GM12878 (cell line): ENCODE measurements at regions not wholly inside any gene's neighbourhood (a gene's known extent, or its start where the extent isn't known, plus 50 kb on each side); places are given as distances from the start of the nearest gene placed in this dataset.

Source experiments
- ATAC-seq: fragments of 200-7000 bp; cut with Tn5 transposase; 3 replicates; pipeline ENCODE4 v1.9.1; 2020; ENCODE audit warnings: mild to moderate bottlenecking, moderate library complexity
- BruUV-seq: library from RNA; stranded (reverse); fragments of 400-500 nt; replicated peaks from 2 replicates; lab custom pipeline; 2021; lab: Mats Ljungman, UMichigan
- CTCF ChIA-PET: fragments of 300-600 bp; sonication (Branson Sonifier 250); formaldehyde crosslinking; extraction: SDS; loops from one replicate; lab custom pipeline; 2021; ENCODE audit warnings: inconsistent platforms; lab: Yijun Ruan, JAX
- POLR2A ChIA-PET: fragments of 350-600 bp; formaldehyde crosslinking; extraction: SDS; loops from one replicate; lab custom pipeline; 2021; ENCODE audit warnings: inconsistent platforms; lab: Charles Lee
- RAD21 ChIA-PET: fragments of 300-600 bp; sonication (Branson Sonifier 250); formaldehyde crosslinking; loops from one replicate; lab custom pipeline; 2023; ENCODE audit warnings: antibody characterized with exemption; ENCODE audit not compliant: unreplicated experiment; lab: Charles Lee
- SMC1A ChIA-PET: fragments of 300-600 bp; sonication (Branson Sonifier 250); formaldehyde crosslinking; loops from one replicate; lab custom pipeline; 2023; ENCODE audit not compliant: unreplicated experiment, uncharacterized antibody; lab: Charles Lee
- DNase-seq: peaks from one replicate; pipeline ENCODE4 v3.0.0-alpha.2; 2011; ENCODE audit warnings: low read depth, low spot score
- FAIRE-seq: peaks from 3 replicates; lab custom pipeline; 2011; peaks lifted over from hg19 to GRCh38; lab: Jason Lieb, UNC
- H2AFZ ChIP-seq: 2 replicates; pipeline ENCODE4 v1.6.0; 2011; ENCODE audit warnings: low read depth, low read length, control low read depth; ENCODE audit not compliant: control insufficient read depth
- H3K27ac ChIP-seq: 2 replicates; pipeline ENCODE4 v1.5.1; 2011; ENCODE audit warnings: control low read depth; ENCODE audit not compliant: control insufficient read depth, insufficient read depth
- H3K27me3 ChIP-seq, 2 experiments: replicated peaks in 1 of 2; 2 replicates each; pipeline versions ENCODE4 v1.6.0 to v1.6.1; 2011; ENCODE audit warnings: low read length in 1 of 2; ENCODE audit not compliant: control insufficient read depth in 2 of 2, insufficient read depth in 2 of 2
- H3K36me3 ChIP-seq, 2 experiments: 2 replicates each; pipeline ENCODE4 v1.5.1; 2011; ENCODE audit warnings: low read length in 1 of 2; ENCODE audit not compliant: control insufficient read depth in 2 of 2, insufficient read depth in 2 of 2
- H3K4me1 ChIP-seq: 2 replicates; pipeline ENCODE4 v1.6.1; 2011; ENCODE audit warnings: mild to moderate bottlenecking, low read length, moderate library complexity, mixed read lengths; ENCODE audit not compliant: control insufficient read depth, insufficient read depth
- H3K4me2 ChIP-seq: 2 replicates; pipeline ENCODE4 v1.6.0; 2011; ENCODE audit warnings: control low read depth; ENCODE audit not compliant: control insufficient read depth, insufficient read depth
- H3K4me3 ChIP-seq: fragments of 200-600 bp; sonication (generic); 2 replicates; pipeline ENCODE4 v1.5.1; 2016
- H3K79me2 ChIP-seq: 2 replicates; pipeline ENCODE4 v1.6.0; 2011; ENCODE audit warnings: low read length; ENCODE audit not compliant: control insufficient read depth, insufficient read depth
- H3K9ac ChIP-seq: 2 replicates; pipeline ENCODE4 v1.8.0; 2011; ENCODE audit warnings: low read length, control low read depth, mixed read lengths; ENCODE audit not compliant: control insufficient read depth, insufficient read depth
- H3K9me3 ChIP-seq: replicated peaks from 3 replicates; pipeline ENCODE4 v1.5.1; 2011; ENCODE audit warnings: mild to moderate bottlenecking, low read length; ENCODE audit not compliant: control insufficient read depth, insufficient read depth
- H4K20me1 ChIP-seq: 2 replicates; pipeline ENCODE4 v1.6.0; 2011; ENCODE audit not compliant: control insufficient read depth, insufficient read depth
- BHLHE40 ChIP-seq, 2 experiments: fragments of 450-650 bp in 1 of 2; IDR thresholded peaks; 2 replicates each; pipeline ENCODE4 v1.6.1; 2011 to 2017; ENCODE audit warnings: low read depth in 2 of 2, borderline replicate concordance in 1 of 2, improper control_type of control experiment in 1 of 2, low read length in 1 of 2, mild to moderate bottlenecking in 1 of 2
- EGR1 ChIP-seq, 2 experiments: IDR thresholded peaks; 1 replicate in 1 of 2; 2 replicates in 1 of 2; pipeline ENCODE4 v1.6.1; 2011 to 2012; ENCODE audit warnings: low read depth in 2 of 2, low read length in 2 of 2, borderline replicate concordance in 1 of 2, mild to moderate bottlenecking in 1 of 2, moderate library complexity in 1 of 2
- FOS ChIP-seq: IDR thresholded peaks from 3 replicates; pipeline ENCODE4 v1.6.1; 2011; ENCODE audit warnings: borderline replicate concordance; ENCODE audit not compliant: insufficient read length; ENCODE audit errors: extremely low read depth
- GATAD2B ChIP-seq: fragments of 450-650 bp; conservative IDR thresholded peaks from 2 replicates; pipeline ENCODE4 v1.6.1; 2017; ENCODE audit warnings: low read depth, mild to moderate bottlenecking, moderate library complexity
- IKZF1 ChIP-seq: fragments of 450-650 bp; conservative IDR thresholded peaks from 2 replicates; pipeline ENCODE4 v1.6.1; 2017; ENCODE audit warnings: antibody characterized with exemption, mild to moderate bottlenecking
- IRF4 ChIP-seq: IDR thresholded peaks from 2 replicates; pipeline ENCODE4 v1.6.1; 2011; ENCODE audit warnings: low read depth, low read length
- WGBS: methylation state at CpG from one replicate; pipeline ENCODE4 v1.1.6; 2016; ENCODE audit warnings: low lambda C conversion rate; ENCODE audit not compliant: insufficient replicate concordance, insufficient coverage; ENCODE audit errors: missing lambda C conversion rate; 5-methylcytosine and 5-hydroxymethylcytosine counted together
- in situ Hi-C: fragments of 300-500 bp; cut with MboI; formaldehyde crosslinking; loops from 9 replicates; pipeline ENCODE4 v1.14.3; 2018; ENCODE audit warnings: mixed read lengths
- intact Hi-C: fragments of 100-400 bp; cut with micrococcal nuclease; formaldehyde crosslinking; loops from one replicate; pipeline ENCODE4 v1.14.2; 2022; ENCODE audit not compliant: unreplicated experiment
- TF ChIP-seq, protein P1 (sequence below): IDR thresholded peaks from 2 replicates; pipeline ENCODE4 v1.6.1; 2012; ENCODE audit warnings: mild to moderate bottlenecking, low read depth, low read length

DNA sequence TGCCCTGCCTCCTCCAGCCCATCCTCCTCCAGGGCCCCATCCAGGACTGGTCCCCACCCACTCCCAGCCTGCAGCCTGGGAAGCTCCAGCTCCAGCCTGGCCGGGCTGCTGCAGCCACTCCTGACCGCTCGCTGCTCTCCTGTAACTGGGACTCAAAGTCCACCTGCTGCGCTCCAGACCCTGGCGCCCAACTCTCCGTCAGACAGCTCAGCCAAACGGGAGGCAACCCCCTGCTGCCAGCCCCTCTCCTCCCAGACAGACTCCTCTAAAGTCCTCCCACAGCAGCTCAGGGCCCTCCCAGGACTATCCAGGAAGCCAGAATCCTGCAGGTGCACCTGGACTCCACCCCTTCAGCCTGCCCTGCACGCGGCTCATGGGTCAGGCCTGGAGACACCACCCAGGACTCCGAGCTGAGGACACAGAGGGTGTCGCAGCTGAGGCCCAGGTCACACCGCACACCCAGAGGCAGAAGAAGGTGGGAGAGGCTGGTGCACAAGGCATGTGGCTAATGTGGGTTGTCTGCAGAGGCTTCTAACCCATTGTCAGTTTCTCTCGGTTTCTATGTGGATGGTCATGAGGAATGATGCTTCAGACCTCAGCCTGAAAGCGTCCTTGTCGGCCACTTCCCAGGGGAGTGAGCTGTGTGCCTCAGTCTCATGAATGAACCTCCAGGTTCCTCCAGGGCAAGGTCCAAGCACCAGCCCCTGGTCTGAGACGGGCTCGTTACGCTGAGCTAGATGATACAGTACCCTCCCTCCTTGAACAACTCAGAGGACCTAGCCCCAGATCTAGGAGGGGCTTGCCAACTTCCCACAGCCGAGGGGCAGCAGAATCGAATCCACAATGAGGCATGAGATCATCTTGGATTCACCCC lies 1514.8 kb downstream of the TBC1D22A start:
- no peaks in the 10 kb centered on the region for H3K36me3 ChIP-seq
- FAIRE-seq, result no peak
- no peak overlapping the region for H3K9ac ChIP-seq
- RAD21 ChIA-PET, result no interaction called here
- no peak overlapping the region for H3K27ac ChIP-seq
- H3K9me3 ChIP-seq, result no peaks in the 10 kb centered on the region; the same call in 2 of the 3 replicates
- WGBS, result 45% methylated on average over 20 of the region's 20 CpGs
- BruUV-seq, result no TSS peak
- H3K4me3 ChIP-seq, result no peak overlapping the region
- no peak overlapping the region for H2AFZ ChIP-seq
- TF ChIP-seq EGR1 (IDR thresholded peaks at IDR 0.05; ENCODE audit: borderline replicate concordance in 1 of 2, low read depth in 2 of 2, low read length in 2 of 2), result no peak
- no peak for TF ChIP-seq IRF4
- TF ChIP-seq FOS, result no peak
- TF ChIP-seq IKZF1, result no peak
- no peak for TF ChIP-seq GATAD2B
- TF ChIP-seq, protein P1, sequence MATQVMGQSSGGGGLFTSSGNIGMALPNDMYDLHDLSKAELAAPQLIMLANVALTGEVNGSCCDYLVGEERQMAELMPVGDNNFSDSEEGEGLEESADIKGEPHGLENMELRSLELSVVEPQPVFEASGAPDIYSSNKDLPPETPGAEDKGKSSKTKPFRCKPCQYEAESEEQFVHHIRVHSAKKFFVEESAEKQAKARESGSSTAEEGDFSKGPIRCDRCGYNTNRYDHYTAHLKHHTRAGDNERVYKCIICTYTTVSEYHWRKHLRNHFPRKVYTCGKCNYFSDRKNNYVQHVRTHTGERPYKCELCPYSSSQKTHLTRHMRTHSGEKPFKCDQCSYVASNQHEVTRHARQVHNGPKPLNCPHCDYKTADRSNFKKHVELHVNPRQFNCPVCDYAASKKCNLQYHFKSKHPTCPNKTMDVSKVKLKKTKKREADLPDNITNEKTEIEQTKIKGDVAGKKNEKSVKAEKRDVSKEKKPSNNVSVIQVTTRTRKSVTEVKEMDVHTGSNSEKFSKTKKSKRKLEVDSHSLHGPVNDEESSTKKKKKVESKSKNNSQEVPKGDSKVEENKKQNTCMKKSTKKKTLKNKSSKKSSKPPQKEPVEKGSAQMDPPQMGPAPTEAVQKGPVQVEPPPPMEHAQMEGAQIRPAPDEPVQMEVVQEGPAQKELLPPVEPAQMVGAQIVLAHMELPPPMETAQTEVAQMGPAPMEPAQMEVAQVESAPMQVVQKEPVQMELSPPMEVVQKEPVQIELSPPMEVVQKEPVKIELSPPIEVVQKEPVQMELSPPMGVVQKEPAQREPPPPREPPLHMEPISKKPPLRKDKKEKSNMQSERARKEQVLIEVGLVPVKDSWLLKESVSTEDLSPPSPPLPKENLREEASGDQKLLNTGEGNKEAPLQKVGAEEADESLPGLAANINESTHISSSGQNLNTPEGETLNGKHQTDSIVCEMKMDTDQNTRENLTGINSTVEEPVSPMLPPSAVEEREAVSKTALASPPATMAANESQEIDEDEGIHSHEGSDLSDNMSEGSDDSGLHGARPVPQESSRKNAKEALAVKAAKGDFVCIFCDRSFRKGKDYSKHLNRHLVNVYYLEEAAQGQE, result no peak
- no peak for TF ChIP-seq BHLHE40 (IDR thresholded peaks at IDR 0.05; ENCODE audit: borderline replicate concordance in 1 of 2, low read depth in 2 of 2, low read length in 1 of 2)
- TF ChIP-seq, all 136 proteins: peak for 0
- in situ Hi-C loops (no loop called here), intact Hi-C loops (no loop called here)
- H3K4me2 ChIP-seq, result no peak overlapping the region
- CTCF ChIA-PET, result no interaction called here
- POLR2A ChIA-PET, result no interaction called here
- ATAC-seq (no peak), DNase-seq (no peak)
- no peaks in the 10 kb centered on the region for H3K79me2 ChIP-seq
- H3K27me3 ChIP-seq, result no peaks in the 10 kb centered on the region
- H4K20me1 ChIP-seq, result no peaks in the 10 kb centered on the region
- no peaks in the 10 kb centered on the region for H3K4me1 ChIP-seq
- SMC1A ChIA-PET, result no interaction called here
